Activated CD8-positive, alpha-beta T cell treated with anti-CD3 and anti-CD28 coated beads for 36 hours (primary cell): ENCODE measurements at regions not wholly inside any gene's neighbourhood (a gene's known extent, or its start where the extent isn't known, plus 50 kb on each side); places are given as distances from the start of the nearest gene placed in this dataset.

Experiments used
- ATAC-seq: fragments of 200-7000 bp; cut with Tn5 transposase; one replicate; pipeline ENCODE4 v1.10.0; 2021; ENCODE audit warnings: mild to moderate bottlenecking, moderate library complexity
- CTCF ChIA-PET: fragments of 350-600 bp; sonication (Branson Sonifier 250); formaldehyde crosslinking; loops from one replicate; lab custom pipeline; 2021; ENCODE audit warnings: antibody characterized with exemption; lab: Charles Lee
- POLR2A ChIA-PET: fragments of 350-600 bp; sonication (Branson Sonifier 250); formaldehyde crosslinking; loops from one replicate; lab custom pipeline; 2021; ENCODE audit warnings: antibody characterized with exemption; lab: Charles Lee
- DNase-seq: peaks from one replicate; pipeline ENCODE4 v3.0.0-alpha.2; 2020
- H3K27ac Mint-ChIP-seq: one replicate; pipeline ENCODE4 v1.8.0; 2021; ENCODE audit warnings: mild to moderate bottlenecking, mixed read lengths
- H3K27me3 Mint-ChIP-seq: one replicate; pipeline ENCODE4 v1.8.0; 2021; ENCODE audit warnings: mixed read lengths
- H3K36me3 Mint-ChIP-seq: one replicate; pipeline ENCODE4 v1.8.0; 2021; ENCODE audit warnings: low read depth, mixed read lengths
- H3K4me1 Mint-ChIP-seq: one replicate; pipeline ENCODE4 v1.8.0; 2021; ENCODE audit warnings: low read depth, mixed read lengths
- H3K4me3 Mint-ChIP-seq: one replicate; pipeline ENCODE4 v1.8.0; 2021; ENCODE audit warnings: mild to moderate bottlenecking, moderate library complexity, mixed read lengths
- H3K9me3 Mint-ChIP-seq: one replicate; pipeline ENCODE4 v1.8.0; 2021; ENCODE audit warnings: mixed read lengths
- intact Hi-C: fragments of 100-400 bp; cut with micrococcal nuclease; formaldehyde crosslinking; loops from one replicate; pipeline ENCODE4 v1.10.0; 2022
- TF ChIP-seq, protein P1 (sequence below): fragments of 200-600 bp; IDR thresholded peaks from one replicate; pipeline ENCODE4 v1.8.0; 2022; ENCODE audit warnings: antibody characterized with exemption, mild to moderate bottlenecking

DNA sequence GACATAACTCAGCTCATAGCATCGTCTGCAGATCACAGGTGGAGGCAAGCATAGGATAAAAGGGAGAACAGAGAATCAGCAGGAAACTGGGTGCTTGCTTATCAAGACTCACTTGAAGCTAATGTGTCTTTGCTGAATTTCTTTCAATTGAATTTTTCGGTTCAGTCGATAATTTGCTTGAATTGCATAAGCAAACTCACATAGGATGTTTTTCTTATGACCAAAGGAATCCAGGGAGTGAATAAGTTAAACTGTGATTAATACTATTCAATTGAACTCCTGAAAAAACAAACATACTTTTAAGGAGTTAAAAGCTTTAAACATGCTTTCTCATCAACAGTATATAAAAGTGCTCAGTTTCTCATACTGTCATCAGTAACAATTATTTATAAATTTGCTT is 707.1 kb upstream of the ACVR2A start:
- TF ChIP-seq, protein P1, sequence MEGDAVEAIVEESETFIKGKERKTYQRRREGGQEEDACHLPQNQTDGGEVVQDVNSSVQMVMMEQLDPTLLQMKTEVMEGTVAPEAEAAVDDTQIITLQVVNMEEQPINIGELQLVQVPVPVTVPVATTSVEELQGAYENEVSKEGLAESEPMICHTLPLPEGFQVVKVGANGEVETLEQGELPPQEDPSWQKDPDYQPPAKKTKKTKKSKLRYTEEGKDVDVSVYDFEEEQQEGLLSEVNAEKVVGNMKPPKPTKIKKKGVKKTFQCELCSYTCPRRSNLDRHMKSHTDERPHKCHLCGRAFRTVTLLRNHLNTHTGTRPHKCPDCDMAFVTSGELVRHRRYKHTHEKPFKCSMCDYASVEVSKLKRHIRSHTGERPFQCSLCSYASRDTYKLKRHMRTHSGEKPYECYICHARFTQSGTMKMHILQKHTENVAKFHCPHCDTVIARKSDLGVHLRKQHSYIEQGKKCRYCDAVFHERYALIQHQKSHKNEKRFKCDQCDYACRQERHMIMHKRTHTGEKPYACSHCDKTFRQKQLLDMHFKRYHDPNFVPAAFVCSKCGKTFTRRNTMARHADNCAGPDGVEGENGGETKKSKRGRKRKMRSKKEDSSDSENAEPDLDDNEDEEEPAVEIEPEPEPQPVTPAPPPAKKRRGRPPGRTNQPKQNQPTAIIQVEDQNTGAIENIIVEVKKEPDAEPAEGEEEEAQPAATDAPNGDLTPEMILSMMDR = no peak
- DNase-seq (no peak), ATAC-seq (no peak)
- intact Hi-C loops = no loop called here
- POLR2A ChIA-PET = no interaction called here
- H3K27ac Mint-ChIP-seq = no peak overlapping the region
- no peaks in the 10 kb centered on the region for H3K4me1 Mint-ChIP-seq
- CTCF ChIA-PET = no interaction called here
- no peak overlapping the region for H3K4me3 Mint-ChIP-seq
- no peaks in the 10 kb centered on the region for H3K9me3 Mint-ChIP-seq
- H3K36me3 Mint-ChIP-seq = no peaks in the 10 kb centered on the region
- H3K27me3 Mint-ChIP-seq = no peaks in the 10 kb centered on the region

DNA sequence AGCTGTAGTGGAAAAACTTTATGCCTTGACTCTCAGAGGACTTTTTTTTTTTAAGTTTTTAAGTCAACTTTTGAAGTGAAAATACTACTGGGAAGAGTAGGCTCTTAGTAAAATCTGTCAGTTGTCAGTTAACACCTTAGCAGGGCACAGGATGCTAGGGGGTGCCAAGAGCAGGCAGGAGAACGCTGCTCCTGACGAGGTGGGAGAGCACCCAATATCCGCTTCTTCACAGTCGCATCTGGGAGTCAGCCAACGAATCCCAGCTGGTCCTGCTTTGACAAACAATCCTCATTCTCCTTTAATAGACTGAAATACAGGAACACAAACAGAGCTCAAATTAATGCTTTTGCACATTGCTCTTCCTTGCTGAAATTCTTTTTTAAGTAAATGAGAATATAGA is 709.5 kb upstream of the ACVR2A start:
- TF ChIP-seq, protein P1 = no peak
- intact Hi-C loops = no loop called here
- Mint-ChIP-seq H3K36me3 (no peaks in the 10 kb centered on the region), H3K27me3 (no peaks in the 10 kb centered on the region), H3K9me3 (no peaks in the 10 kb centered on the region), H3K4me3 (no peak overlapping the region), H3K4me1 (no peaks in the 10 kb centered on the region), H3K27ac (no peak overlapping the region)
- ATAC-seq (no peak), DNase-seq (no peak)
- ChIA-PET POLR2A (no interaction called here), CTCF (interaction anchor here (0.7 kb wide), 1 partner anchor 41 kb away, joined by 3 read pairs; no protein-coding TSS in a partner anchor)

DNA sequence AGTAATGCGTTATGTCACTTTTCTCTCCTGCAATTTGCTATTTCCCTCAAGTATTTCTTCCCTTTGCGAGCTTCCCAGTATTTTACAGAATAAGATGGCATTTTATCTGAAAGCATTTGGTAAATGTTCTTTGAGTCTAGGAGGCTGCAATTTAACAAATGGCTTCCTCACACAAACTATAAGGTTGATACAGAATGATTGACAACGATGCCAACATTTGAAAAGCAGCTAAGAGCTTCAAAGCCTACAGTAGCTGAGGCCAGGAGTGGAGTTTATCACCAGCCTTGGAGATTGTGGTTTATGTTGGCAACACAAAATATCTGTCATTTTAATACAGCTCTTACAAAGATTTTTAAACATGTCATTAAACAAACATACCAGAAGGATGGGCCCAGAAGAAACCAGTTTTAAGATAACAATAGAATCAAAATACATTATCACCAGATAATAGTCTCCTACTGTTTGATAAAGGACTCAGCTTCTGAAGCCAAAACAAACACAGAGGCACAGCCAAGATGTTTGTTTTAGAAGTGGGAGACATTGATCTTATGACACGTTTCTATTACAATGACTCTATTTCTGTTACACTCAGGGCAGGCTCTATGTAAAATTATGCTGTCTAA is 711.4 kb upstream of the ACVR2A start:
- TF ChIP-seq, protein P1 = no peak
- intact Hi-C loops = no loop called here
- no peak overlapping the region for H3K4me3 Mint-ChIP-seq
- ChIA-PET CTCF (no interaction called here), POLR2A (no interaction called here)
- no peak overlapping the region for H3K27ac Mint-ChIP-seq
- H3K36me3 Mint-ChIP-seq = no peaks in the 10 kb centered on the region
- ATAC-seq (no peak), DNase-seq (no peak)
- H3K27me3 Mint-ChIP-seq = no peaks in the 10 kb centered on the region
- H3K4me1 Mint-ChIP-seq = no peaks in the 10 kb centered on the region
- H3K9me3 Mint-ChIP-seq = no peaks in the 10 kb centered on the region

DNA sequence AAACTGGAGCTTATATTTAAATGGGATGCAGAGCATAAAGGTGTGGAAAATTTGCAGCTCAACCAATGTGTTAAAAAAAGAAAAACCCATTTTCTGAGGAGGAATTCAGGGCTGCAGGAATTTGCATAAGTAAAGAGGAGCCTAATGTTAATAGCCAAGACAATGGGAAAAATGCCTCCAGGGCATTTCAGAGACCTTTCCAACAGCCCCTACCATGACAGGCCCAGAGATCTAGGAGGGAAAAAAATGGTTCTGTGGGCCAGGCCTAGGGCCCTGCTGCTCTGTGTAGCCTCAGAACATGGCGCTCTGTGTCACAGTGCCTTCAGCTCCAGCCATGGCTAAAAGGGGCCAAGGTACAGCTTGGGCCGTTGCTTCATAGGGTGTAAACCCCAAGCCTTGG is 719.7 kb upstream of the ACVR2A start:
- ATAC-seq (no peak), DNase-seq (no peak)
- Mint-ChIP-seq H3K4me1 (no peaks in the 10 kb centered on the region), H3K4me3 (no peak overlapping the region), H3K9me3 (peaks cover 8% of the 10 kb centered on the region), H3K27ac (no peak overlapping the region), H3K27me3 (no peaks in the 10 kb centered on the region), H3K36me3 (no peaks in the 10 kb centered on the region)
- ChIA-PET CTCF (interaction anchor here (1.1 kb wide), 1 partner anchor 80 kb away, joined by 4 read pairs; no protein-coding TSS in a partner anchor), POLR2A (no interaction called here)
- intact Hi-C loops = no loop called here
- TF ChIP-seq, protein P1 = no peak

DNA sequence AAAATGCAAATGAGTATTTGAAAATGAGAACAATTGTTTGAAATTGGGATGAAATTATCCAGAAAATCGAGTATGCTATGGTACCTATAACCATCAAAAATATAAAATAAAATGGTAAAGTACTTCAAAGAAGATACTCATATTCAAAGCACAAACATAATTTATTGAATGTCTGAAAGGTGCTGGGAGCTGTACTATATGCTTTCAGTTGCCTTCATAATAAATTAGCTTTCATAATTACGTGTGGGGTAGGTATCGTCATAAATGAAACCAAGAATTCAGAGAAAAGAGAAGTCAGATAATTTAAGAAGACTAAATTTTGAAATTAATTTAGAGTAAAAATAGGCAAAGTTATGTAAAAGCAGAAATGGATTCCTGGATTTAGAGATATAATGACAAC is 721.9 kb upstream of the ACVR2A start:
- Mint-ChIP-seq H3K27me3 (no peaks in the 10 kb centered on the region), H3K36me3 (no peaks in the 10 kb centered on the region), H3K4me1 (no peaks in the 10 kb centered on the region), H3K27ac (no peak overlapping the region), H3K9me3 (peaks cover 8% of the 10 kb centered on the region), H3K4me3 (no peak overlapping the region)
- TF ChIP-seq, protein P1 = no peak
- POLR2A ChIA-PET = no interaction called here
- intact Hi-C loops = no loop called here
- ATAC-seq (no peak), DNase-seq (no peak)
- CTCF ChIA-PET = no interaction called here
